ENCODE measurements at regions not wholly inside any gene's neighbourhood (a gene's known extent, or its start where the extent isn't known, plus 50 kb on each side); places are given as distances from the start of the nearest gene placed in this dataset.

DNA sequence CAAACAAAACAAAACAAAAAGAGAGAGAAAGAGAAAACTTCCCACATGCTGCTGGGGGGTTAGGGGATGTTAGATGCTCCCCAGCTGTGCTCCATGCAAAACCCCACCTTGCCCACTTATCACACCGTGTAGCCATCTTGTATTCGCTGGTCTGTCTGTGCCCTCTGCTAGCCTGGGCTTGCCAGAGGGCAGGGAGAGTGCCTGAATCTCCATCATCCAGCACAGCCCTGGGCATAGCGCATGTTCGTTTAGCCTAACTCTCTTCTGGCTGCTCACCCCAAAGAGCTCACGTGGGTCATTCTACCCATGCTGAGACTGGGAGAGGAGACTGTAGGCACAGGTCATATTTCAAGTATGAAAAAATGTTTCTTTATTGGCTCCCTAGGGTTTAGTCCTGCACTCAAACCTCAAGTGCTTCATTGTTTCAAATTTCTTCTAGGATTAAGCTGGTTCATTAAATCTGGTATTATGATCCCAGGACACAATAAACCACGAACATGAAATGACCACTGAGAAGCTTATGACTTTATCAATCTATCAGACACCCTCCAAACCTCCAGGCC, 100.5 kb downstream of the KCNF1 start:
- Histone ChIP-seq H3K27me3 (no peaks in the 10 kb centered on the region), H3K9me3 (ENCODE audit: low read depth) (no peaks in the 10 kb centered on the region), H2AFZ (replicated peaks) (no peak overlapping the region), H3K9ac (no peak overlapping the region), H3K27ac (no peak overlapping the region), H3K4me2 (no peak overlapping the region), H3F3A (ENCODE audit: low read depth) (no peaks in the 10 kb centered on the region), H3K79me2 (ENCODE audit: low read depth) (no peaks in the 10 kb centered on the region), H3K4me3 (no peak overlapping the region), H3K4me1 (no peaks in the 10 kb centered on the region), H3K36me3 (no peaks in the 10 kb centered on the region), H4K20me1 (ENCODE audit: low read depth) (no peaks in the 10 kb centered on the region)
- H3K4me3 Mint-ChIP-seq, result no peak overlapping the region
- H3K9me3 Mint-ChIP-seq, result peaks cover 18% of the 10 kb centered on the region
- DNase-seq (ENCODE audit: low spot score), result no peak
- no peak overlapping the region for H3K27ac Mint-ChIP-seq
- TF ChIP-seq, protein P1, sequence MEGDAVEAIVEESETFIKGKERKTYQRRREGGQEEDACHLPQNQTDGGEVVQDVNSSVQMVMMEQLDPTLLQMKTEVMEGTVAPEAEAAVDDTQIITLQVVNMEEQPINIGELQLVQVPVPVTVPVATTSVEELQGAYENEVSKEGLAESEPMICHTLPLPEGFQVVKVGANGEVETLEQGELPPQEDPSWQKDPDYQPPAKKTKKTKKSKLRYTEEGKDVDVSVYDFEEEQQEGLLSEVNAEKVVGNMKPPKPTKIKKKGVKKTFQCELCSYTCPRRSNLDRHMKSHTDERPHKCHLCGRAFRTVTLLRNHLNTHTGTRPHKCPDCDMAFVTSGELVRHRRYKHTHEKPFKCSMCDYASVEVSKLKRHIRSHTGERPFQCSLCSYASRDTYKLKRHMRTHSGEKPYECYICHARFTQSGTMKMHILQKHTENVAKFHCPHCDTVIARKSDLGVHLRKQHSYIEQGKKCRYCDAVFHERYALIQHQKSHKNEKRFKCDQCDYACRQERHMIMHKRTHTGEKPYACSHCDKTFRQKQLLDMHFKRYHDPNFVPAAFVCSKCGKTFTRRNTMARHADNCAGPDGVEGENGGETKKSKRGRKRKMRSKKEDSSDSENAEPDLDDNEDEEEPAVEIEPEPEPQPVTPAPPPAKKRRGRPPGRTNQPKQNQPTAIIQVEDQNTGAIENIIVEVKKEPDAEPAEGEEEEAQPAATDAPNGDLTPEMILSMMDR (IDR thresholded peaks at IDR 0.05), result no peak
- no peak for TF ChIP-seq EZH2 (IDR thresholded peaks at IDR 0.05)
- TF ChIP-seq EZH2phosphoT487 (IDR thresholded peaks at IDR 0.05), result no peak
- H3K27me3 Mint-ChIP-seq (ENCODE audit: insufficient read depth, low read depth), result peaks cover 2% of the 10 kb centered on the region
- no peaks in the 10 kb centered on the region for H3K36me3 Mint-ChIP-seq
- peaks cover 13% of the 10 kb centered on the region for H3K4me1 Mint-ChIP-seq

GRCh38 chr2:11013196-11013595, 101.5 kb downstream of the KCNF1 start:
- DNase-seq (ENCODE audit: low spot score), result no peak
- Histone ChIP-seq H3F3A (ENCODE audit: low read depth) (no peaks in the 10 kb centered on the region), H3K36me3 (no peaks in the 10 kb centered on the region), H3K9ac (no peak overlapping the region), H3K4me2 (no peak overlapping the region), H3K27ac (no peak overlapping the region), H2AFZ (replicated peaks) (no peak overlapping the region), H4K20me1 (ENCODE audit: low read depth) (no peaks in the 10 kb centered on the region), H3K27me3 (no peaks in the 10 kb centered on the region), H3K4me1 (no peaks in the 10 kb centered on the region), H3K79me2 (ENCODE audit: low read depth) (no peaks in the 10 kb centered on the region), H3K9me3 (ENCODE audit: low read depth) (no peaks in the 10 kb centered on the region), H3K4me3 (no peak overlapping the region)
- TF ChIP-seq, protein P1 (IDR thresholded peaks at IDR 0.05), result no peak
- no peak for TF ChIP-seq EZH2phosphoT487 (IDR thresholded peaks at IDR 0.05)
- H3K4me1 Mint-ChIP-seq, result peaks cover 7% of the 10 kb centered on the region
- H3K4me3 Mint-ChIP-seq, result no peak overlapping the region
- no peaks in the 10 kb centered on the region for H3K36me3 Mint-ChIP-seq
- H3K27me3 Mint-ChIP-seq (ENCODE audit: insufficient read depth, low read depth), result peaks cover 2% of the 10 kb centered on the region
- no peak overlapping the region for H3K27ac Mint-ChIP-seq
- H3K9me3 Mint-ChIP-seq, result peaks cover 18% of the 10 kb centered on the region

DNA sequence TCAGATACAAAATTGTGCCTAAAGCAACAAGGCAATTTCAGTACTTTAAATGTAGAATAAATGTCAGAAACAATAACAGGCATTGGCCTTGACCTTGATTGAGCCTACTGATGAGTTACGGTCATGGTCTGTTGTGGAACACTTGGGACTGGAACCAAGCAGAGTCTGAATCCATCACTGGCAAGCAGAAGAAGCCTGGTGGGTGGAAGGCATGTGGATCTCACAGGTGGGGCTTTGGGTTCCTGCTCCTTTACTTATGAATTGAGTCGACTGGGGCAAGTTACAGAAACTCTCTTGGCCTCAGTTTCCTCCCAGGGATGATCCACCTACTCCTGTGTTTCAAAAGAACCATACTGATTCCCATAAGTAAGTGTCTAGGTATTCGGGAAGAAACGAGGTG, 102.3 kb downstream of the KCNF1 start:
- no peak overlapping the region for H3K9ac ChIP-seq
- H3K4me3 ChIP-seq, result no peak overlapping the region
- no peak overlapping the region for H2AFZ ChIP-seq (replicated peaks)
- H3K4me2 ChIP-seq, result no peak overlapping the region
- no peaks in the 10 kb centered on the region for H3K4me1 ChIP-seq
- DNase-seq (ENCODE audit: low spot score), result no peak
- TF ChIP-seq EZH2 (IDR thresholded peaks at IDR 0.05), result no peak
- TF ChIP-seq, protein P1 (IDR thresholded peaks at IDR 0.05), result no peak
- no peak for TF ChIP-seq EZH2phosphoT487 (IDR thresholded peaks at IDR 0.05)
- no peak overlapping the region for H3K27ac ChIP-seq
- H3K27me3 ChIP-seq, result no peaks in the 10 kb centered on the region
- H3K9me3 ChIP-seq (ENCODE audit: low read depth), result no peaks in the 10 kb centered on the region
- no peaks in the 10 kb centered on the region for H3K36me3 ChIP-seq
- Mint-ChIP-seq H3K36me3 (no peaks in the 10 kb centered on the region), H3K27ac (no peak overlapping the region), H3K27me3 (ENCODE audit: insufficient read depth, low read depth) (peaks cover 2% of the 10 kb centered on the region), H3K9me3 (peaks cover 18% of the 10 kb centered on the region), H3K4me3 (no peak overlapping the region), H3K4me1 (peaks cover 3% of the 10 kb centered on the region)
- H3K79me2 ChIP-seq (ENCODE audit: low read depth), result no peaks in the 10 kb centered on the region
- H4K20me1 ChIP-seq (ENCODE audit: low read depth), result no peaks in the 10 kb centered on the region
- no peaks in the 10 kb centered on the region for H3F3A ChIP-seq (ENCODE audit: low read depth)

All from neural progenitor cell (in vitro differentiated cells).